PFSK-1 (cell line): ENCODE measurements at regions not wholly inside any gene's neighbourhood (a gene's known extent, or its start where the extent isn't known, plus 50 kb on each side); places are given as distances from the start of the nearest gene placed in this dataset.

Experiments used
- FOXP2 ChIP-seq: optimal IDR thresholded peaks from 2 replicates; pipeline ENCODE3; 2011; ENCODE audit warnings: borderline replicate concordance, control low read depth, inconsistent platforms; ENCODE audit not compliant: insufficient read depth; ENCODE audit errors: extremely low read length, extremely low read depth
- POLR2AphosphoS5 ChIP-seq: IDR thresholded peaks from 2 replicates; pipeline ENCODE4 v1.6.1; 2012; ENCODE audit warnings: low read depth, mild to moderate bottlenecking, control low read depth, low read length, moderate library complexity
- SIN3A ChIP-seq: IDR thresholded peaks from 2 replicates; pipeline ENCODE4 v1.6.1; 2012; ENCODE audit warnings: mild to moderate bottlenecking, low read length, moderate library complexity, borderline replicate concordance; ENCODE audit not compliant: insufficient read depth
- TAF1 ChIP-seq: IDR thresholded peaks from 2 replicates; pipeline ENCODE4 v1.6.1; 2012; ENCODE audit warnings: low read length, control low read depth, borderline replicate concordance; ENCODE audit not compliant: insufficient read depth
- TF ChIP-seq, protein P1 (sequence below), 2 experiments: IDR thresholded peaks; 2 replicates each; pipeline versions ENCODE4 v1.6.1 to v1.8.0; 2011 to 2012; ENCODE audit warnings: low read depth in 2 of 2, low read length in 2 of 2, control low read depth in 1 of 2, inconsistent platforms in 1 of 2, mild to moderate bottlenecking in 1 of 2, moderate library complexity in 1 of 2; ENCODE audit not compliant: insufficient read depth in 1 of 2

DNA sequence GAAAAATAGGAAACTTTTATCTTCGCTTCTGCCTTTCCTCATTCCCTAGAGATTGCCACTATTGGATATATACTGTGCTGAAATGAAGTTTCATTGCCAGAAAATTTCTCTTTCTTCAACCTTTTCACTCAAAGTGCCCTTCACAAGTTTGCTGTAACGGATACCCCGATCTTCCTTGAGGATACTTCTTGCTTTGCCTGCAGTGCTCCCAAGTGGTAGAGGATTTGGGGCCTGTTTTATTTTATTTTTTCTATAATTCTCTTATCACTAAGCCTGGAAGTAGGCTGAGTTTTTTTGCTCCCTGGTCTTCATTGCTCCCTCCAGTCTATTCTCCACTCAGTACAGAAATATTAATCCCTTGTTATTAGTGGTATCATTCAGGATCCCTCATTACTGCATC lies 481.4 kb upstream of the CDH18 start:
- no peak for TF ChIP-seq SIN3A
- TF ChIP-seq POLR2AphosphoS5 = no peak
- TF ChIP-seq TAF1 = no peak
- TF ChIP-seq FOXP2 = no peak
- TF ChIP-seq, protein P1, sequence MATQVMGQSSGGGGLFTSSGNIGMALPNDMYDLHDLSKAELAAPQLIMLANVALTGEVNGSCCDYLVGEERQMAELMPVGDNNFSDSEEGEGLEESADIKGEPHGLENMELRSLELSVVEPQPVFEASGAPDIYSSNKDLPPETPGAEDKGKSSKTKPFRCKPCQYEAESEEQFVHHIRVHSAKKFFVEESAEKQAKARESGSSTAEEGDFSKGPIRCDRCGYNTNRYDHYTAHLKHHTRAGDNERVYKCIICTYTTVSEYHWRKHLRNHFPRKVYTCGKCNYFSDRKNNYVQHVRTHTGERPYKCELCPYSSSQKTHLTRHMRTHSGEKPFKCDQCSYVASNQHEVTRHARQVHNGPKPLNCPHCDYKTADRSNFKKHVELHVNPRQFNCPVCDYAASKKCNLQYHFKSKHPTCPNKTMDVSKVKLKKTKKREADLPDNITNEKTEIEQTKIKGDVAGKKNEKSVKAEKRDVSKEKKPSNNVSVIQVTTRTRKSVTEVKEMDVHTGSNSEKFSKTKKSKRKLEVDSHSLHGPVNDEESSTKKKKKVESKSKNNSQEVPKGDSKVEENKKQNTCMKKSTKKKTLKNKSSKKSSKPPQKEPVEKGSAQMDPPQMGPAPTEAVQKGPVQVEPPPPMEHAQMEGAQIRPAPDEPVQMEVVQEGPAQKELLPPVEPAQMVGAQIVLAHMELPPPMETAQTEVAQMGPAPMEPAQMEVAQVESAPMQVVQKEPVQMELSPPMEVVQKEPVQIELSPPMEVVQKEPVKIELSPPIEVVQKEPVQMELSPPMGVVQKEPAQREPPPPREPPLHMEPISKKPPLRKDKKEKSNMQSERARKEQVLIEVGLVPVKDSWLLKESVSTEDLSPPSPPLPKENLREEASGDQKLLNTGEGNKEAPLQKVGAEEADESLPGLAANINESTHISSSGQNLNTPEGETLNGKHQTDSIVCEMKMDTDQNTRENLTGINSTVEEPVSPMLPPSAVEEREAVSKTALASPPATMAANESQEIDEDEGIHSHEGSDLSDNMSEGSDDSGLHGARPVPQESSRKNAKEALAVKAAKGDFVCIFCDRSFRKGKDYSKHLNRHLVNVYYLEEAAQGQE (IDR thresholded peaks at IDR 0.05; ENCODE audit: insufficient read depth in 1 of 2, low read depth in 2 of 2, low read length in 2 of 2) = no peak

DNA sequence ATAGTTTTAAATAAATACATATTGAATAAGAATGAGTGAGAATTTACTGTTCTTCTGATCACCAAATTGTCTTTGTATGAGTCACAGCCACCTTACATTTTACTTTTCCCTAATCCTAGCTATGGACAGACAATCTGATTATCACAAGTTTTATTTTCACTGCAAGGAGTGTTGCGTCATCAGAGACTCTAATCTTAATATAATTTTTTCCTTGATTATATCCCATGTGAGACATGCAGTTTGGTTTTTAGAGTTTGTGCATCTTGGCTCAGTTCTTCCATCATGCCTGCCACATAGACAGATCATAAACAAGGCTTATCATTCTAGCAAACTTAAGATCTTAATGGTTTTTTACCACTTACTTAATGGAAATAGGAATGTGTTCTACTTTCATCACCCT lies 478.5 kb upstream of the CDH18 start:
- TF ChIP-seq SIN3A = no peak
- no peak for TF ChIP-seq TAF1
- TF ChIP-seq, protein P1 (IDR thresholded peaks at IDR 0.05; ENCODE audit: insufficient read depth in 1 of 2, low read depth in 2 of 2, low read length in 2 of 2) = no peak
- TF ChIP-seq POLR2AphosphoS5 = no peak
- no peak for TF ChIP-seq FOXP2

DNA sequence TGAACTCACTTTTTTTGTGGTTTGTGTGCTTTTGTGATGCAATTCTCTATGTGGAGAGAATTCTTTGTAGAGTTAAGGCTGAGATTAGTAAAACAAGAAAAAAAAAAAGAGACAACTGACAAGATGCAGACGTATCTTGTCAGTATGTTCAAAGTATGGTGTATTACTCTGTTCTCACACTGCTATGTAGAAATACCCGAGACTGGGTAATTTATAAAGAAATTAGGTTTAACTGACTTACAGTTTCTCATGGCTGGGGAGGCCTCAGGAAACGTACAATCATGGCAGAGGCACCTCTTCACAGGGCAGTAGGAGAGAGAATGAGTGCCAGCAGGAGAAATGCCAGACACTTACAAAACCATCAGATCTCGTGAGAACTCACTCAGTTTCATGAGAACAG lies 475.2 kb upstream of the CDH18 start:
- TF ChIP-seq, protein P1 (IDR thresholded peaks at IDR 0.05; ENCODE audit: insufficient read depth in 1 of 2, low read depth in 2 of 2, low read length in 2 of 2) = no peak
- no peak for TF ChIP-seq FOXP2

DNA sequence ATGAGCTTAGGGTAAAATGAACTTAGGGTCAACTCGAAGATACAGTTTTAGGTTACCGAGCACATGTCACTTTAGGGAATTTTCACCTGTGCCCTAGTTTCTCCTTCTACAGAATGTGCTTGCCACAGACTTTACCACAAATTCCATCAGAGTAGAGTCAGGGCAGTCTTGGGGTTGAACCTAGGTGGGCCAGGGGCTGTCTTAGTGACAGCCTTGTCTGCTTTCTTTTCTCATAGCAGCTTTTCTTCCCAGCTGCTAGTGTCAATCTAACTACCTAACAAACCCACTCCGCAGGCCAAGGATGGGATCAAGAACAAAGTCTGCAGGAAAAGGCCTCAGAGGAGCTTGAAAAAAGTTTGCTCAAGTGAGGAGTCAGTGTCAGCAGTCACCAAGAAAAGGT lies 458.1 kb upstream of the CDH18 start:
- no peak for TF ChIP-seq POLR2AphosphoS5
- no peak for TF ChIP-seq FOXP2

DNA sequence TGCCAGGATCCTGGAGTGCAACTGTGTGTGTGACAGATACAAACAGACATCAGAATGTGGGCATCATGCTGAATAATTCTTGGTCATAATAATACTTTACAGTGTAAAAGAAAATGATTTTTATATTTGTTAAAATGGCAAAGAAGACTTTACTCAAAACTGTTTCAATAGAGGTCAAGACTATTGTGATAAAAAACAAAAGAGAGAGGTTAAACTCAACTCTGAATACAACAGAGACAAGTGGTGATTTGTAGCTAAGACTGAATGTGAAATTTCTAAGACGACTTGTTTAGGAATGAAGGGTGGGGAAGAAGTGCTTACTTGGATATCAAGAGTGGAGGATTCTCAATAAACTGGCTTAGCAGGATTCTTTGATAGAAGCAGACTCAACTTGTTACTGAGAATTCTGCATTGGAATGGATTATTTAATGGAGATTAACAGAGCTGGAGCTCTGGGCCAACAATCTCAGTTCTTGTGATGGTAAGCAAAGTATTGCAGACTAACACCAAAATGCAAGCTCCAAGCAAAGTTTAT lies 457.4 kb upstream of the CDH18 start:
- TF ChIP-seq FOXP2 = no peak
- TF ChIP-seq POLR2AphosphoS5 = no peak
- TF ChIP-seq, protein P1 (IDR thresholded peaks at IDR 0.05; ENCODE audit: insufficient read depth in 1 of 2, low read depth in 2 of 2, low read length in 2 of 2) = no peak
- TF ChIP-seq SIN3A = no peak
- TF ChIP-seq TAF1 = no peak

DNA sequence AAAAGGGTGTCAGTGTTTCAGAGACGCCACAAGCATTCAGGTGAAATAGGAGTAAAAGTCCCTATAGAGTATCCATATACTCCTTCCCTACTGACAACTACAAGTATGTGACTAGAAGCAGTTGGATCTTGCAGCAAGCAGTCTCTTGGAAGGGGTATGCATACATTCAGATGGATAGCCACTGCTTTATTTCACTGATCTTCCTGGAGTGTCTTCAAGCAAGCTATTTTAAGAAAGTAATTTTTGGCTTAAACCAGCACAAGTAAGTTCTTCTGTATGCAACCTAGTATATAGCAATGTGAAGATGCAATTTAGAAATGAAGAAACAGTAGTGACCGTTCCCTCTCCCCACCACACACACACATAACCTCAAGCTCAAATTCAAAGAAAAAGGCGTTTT lies 446.8 kb upstream of the CDH18 start:
- TF ChIP-seq POLR2AphosphoS5 (no peak), SIN3A (no peak), FOXP2 (no peak), TAF1 (no peak)
- TF ChIP-seq, protein P1 (IDR thresholded peaks at IDR 0.05; ENCODE audit: insufficient read depth in 1 of 2, low read depth in 2 of 2, low read length in 2 of 2) = no peak
